H1 (cell line): ENCODE measurements at regions not wholly inside any gene's neighbourhood (a gene's known extent, or its start where the extent isn't known, plus 50 kb on each side); places are given as distances from the start of the nearest gene placed in this dataset.

ENCODE experiments used
- ATF3 ChIP-seq: IDR thresholded peaks from 2 replicates; pipeline ENCODE4 v1.6.1; 2011; ENCODE audit warnings: low read depth, mild to moderate bottlenecking, low read length; ENCODE audit not compliant: insufficient read depth
- BCL11A ChIP-seq, 2 experiments: IDR thresholded peaks; one replicate each; pipeline ENCODE4 v1.6.1; 2011; ENCODE audit warnings: low read depth in 2 of 2, low read length in 2 of 2, mild to moderate bottlenecking in 2 of 2
- CTBP2 ChIP-seq: IDR thresholded peaks from 2 replicates; pipeline ENCODE4 v1.7.0; 2011; ENCODE audit warnings: borderline replicate concordance, mild to moderate bottlenecking, moderate library complexity, mixed read lengths, low read length; ENCODE audit not compliant: insufficient read depth, insufficient read length
- EGR1 ChIP-seq: IDR thresholded peaks from 2 replicates; pipeline ENCODE4 v1.6.1; 2011; ENCODE audit warnings: low read depth, low read length, borderline replicate concordance
- HDAC2 ChIP-seq, 2 experiments: fragments of 300-600 bp in 1 of 2; sonication (generic) in 1 of 2; IDR thresholded peaks; 2 replicates each; pipeline ENCODE4 v1.6.1; 2011 to 2012; ENCODE audit warnings: low read depth in 2 of 2, low read length in 2 of 2, mild to moderate bottlenecking in 2 of 2, moderate library complexity in 2 of 2, borderline replicate concordance in 1 of 2, inconsistent platforms in 1 of 2
- SAP30 ChIP-seq: fragments of 300-600 bp; sonication (generic); IDR thresholded peaks from 2 replicates; pipeline ENCODE4 v1.7.1; 2012; ENCODE audit warnings: low read length, moderate library complexity, mild to moderate bottlenecking, inconsistent platforms; ENCODE audit not compliant: insufficient read depth, insufficient replicate concordance
- TAF7 ChIP-seq: optimal IDR thresholded peaks from 2 replicates; pipeline ENCODE3; 2011; ENCODE audit warnings: low read depth, mild to moderate bottlenecking, inconsistent platforms, low read length, moderate library complexity, borderline replicate concordance

GRCh38 chr14:86022031-86022629, 492.2 kb downstream of the FLRT2 start (continued):
- TF ChIP-seq CTBP2 (no peak), BCL11A (IDR thresholded peaks at IDR 0.05; ENCODE audit: low read depth in 2 of 2, low read length in 2 of 2) (no peak), EGR1 (no peak), ATF3 (no peak), TAF7 (no peak), HDAC2 (IDR thresholded peaks at IDR 0.05; ENCODE audit: borderline replicate concordance in 1 of 2, low read depth in 2 of 2, low read length in 2 of 2) (no peak), SAP30 (no peak)
